MM.1S (cell line): ENCODE measurements at regions not wholly inside any gene's neighbourhood (a gene's known extent, or its start where the extent isn't known, plus 50 kb on each side); places are given as distances from the start of the nearest gene placed in this dataset.

ENCODE experiments used
- DNase-seq: peaks from one replicate; pipeline ENCODE4 v3.0.0-alpha.2; 2015
- H2AFZ ChIP-seq: fragments of 300-600 bp; sonication (generic); 2 replicates; pipeline ENCODE4 v1.6.0; 2016; ENCODE audit warnings: antibody characterized with exemption, low read length
- H3F3A ChIP-seq: fragments of 300-600 bp; sonication (generic); 2 replicates; pipeline ENCODE4 v1.6.1; 2016; ENCODE audit warnings: mild to moderate bottlenecking, antibody characterized with exemption, low read length, moderate library complexity, mixed read lengths; ENCODE audit not compliant: insufficient read depth
- H3K27ac ChIP-seq: fragments of 300-600 bp; sonication (generic); 2 replicates; pipeline ENCODE4 v1.5.1; 2016; ENCODE audit warnings: mild to moderate bottlenecking, low read length
- H3K27me3 ChIP-seq: fragments of 300-600 bp; sonication (generic); replicated peaks from 2 replicates; pipeline ENCODE4 v1.6.0; 2016; ENCODE audit warnings: low read length; ENCODE audit not compliant: insufficient read depth
- H3K36me3 ChIP-seq: fragments of 300-600 bp; sonication (generic); replicated peaks from 2 replicates; pipeline ENCODE4 v1.6.1; 2016; ENCODE audit warnings: mild to moderate bottlenecking, low read length, mixed read lengths; ENCODE audit not compliant: insufficient read depth
- H3K4me1 ChIP-seq: fragments of 300-600 bp; sonication (generic); 2 replicates; pipeline ENCODE4 v1.6.1; 2016; ENCODE audit warnings: low read length, mixed read lengths
- H3K4me2 ChIP-seq: fragments of 300-600 bp; sonication (generic); 2 replicates; pipeline ENCODE4 v1.6.0; 2016; ENCODE audit warnings: low read depth, low read length
- H3K4me3 ChIP-seq: fragments of 300-600 bp; sonication (generic); 2 replicates; pipeline ENCODE4 v1.5.1; 2016; ENCODE audit warnings: low read length, mixed read lengths
- H3K79me2 ChIP-seq: fragments of 300-600 bp; sonication (generic); 2 replicates; pipeline ENCODE4 v1.6.1; 2016; ENCODE audit warnings: mixed run types, low read length, mixed read lengths
- H3K9ac ChIP-seq: fragments of 300-600 bp; sonication (generic); 2 replicates; pipeline ENCODE4 v1.6.1; 2016; ENCODE audit warnings: low read length, mixed read lengths
- H3K9me2 ChIP-seq: fragments of 300-600 bp; sonication (generic); replicated peaks from 2 replicates; pipeline ENCODE4 v1.6.1; 2016; ENCODE audit warnings: mild to moderate bottlenecking, low read length, mixed read lengths; ENCODE audit not compliant: insufficient read depth
- H3K9me3 ChIP-seq: fragments of 300-600 bp; sonication (generic); replicated peaks from 2 replicates; pipeline ENCODE4 v1.6.1; 2016; ENCODE audit warnings: mild to moderate bottlenecking, low read length, mixed read lengths; ENCODE audit not compliant: insufficient read depth
- H4K20me1 ChIP-seq: fragments of 300-600 bp; sonication (generic); 2 replicates; pipeline ENCODE4 v1.6.1; 2016; ENCODE audit warnings: mild to moderate bottlenecking, low read length, moderate library complexity, mixed read lengths; ENCODE audit not compliant: insufficient read depth
- EZH2 ChIP-seq: fragments of 300-600 bp; sonication (generic); optimal IDR thresholded peaks from 2 replicates; pipeline ENCODE3; 2017; ENCODE audit warnings: low read depth, mild to moderate bottlenecking, antibody characterized with exemption, low read length, mixed read lengths
- EZH2phosphoT487 ChIP-seq: fragments of 300-600 bp; sonication (generic); IDR thresholded peaks from 2 replicates; pipeline ENCODE4 v1.6.1; 2018; ENCODE audit warnings: antibody characterized with exemption, low read length
- TF ChIP-seq, protein P1 (sequence below): fragments of 300-600 bp; sonication (generic); IDR thresholded peaks from 2 replicates; pipeline ENCODE4 v1.5.1; 2016; ENCODE audit warnings: antibody characterized with exemption, low read length, mixed read lengths

DNA sequence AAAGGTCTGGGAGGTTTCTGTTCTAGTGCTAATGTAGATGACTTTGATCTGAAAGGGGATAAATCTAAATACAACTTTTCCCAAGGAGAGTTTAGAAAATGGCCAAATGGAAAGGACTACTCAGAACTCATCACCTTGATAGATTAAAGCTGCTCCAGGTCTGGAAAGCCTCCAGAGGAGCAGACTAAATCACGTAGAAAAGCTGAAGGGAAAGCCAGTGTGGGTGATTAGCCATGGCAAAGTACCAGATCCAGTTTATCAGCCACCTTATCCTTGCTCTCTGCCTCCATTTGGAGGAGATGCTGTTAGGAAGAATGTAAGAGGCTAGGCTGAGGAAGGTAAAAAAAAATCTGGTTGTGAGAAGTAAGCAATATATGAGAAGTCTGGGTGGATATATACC is 120.7 kb upstream of the RAI14 start:
- no peak overlapping the region for H2AFZ ChIP-seq
- TF ChIP-seq, protein P1, sequence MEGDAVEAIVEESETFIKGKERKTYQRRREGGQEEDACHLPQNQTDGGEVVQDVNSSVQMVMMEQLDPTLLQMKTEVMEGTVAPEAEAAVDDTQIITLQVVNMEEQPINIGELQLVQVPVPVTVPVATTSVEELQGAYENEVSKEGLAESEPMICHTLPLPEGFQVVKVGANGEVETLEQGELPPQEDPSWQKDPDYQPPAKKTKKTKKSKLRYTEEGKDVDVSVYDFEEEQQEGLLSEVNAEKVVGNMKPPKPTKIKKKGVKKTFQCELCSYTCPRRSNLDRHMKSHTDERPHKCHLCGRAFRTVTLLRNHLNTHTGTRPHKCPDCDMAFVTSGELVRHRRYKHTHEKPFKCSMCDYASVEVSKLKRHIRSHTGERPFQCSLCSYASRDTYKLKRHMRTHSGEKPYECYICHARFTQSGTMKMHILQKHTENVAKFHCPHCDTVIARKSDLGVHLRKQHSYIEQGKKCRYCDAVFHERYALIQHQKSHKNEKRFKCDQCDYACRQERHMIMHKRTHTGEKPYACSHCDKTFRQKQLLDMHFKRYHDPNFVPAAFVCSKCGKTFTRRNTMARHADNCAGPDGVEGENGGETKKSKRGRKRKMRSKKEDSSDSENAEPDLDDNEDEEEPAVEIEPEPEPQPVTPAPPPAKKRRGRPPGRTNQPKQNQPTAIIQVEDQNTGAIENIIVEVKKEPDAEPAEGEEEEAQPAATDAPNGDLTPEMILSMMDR = no peak
- TF ChIP-seq EZH2phosphoT487 (no peak), EZH2 (no peak)
- H3K79me2 ChIP-seq = no peaks in the 10 kb centered on the region
- no peaks in the 10 kb centered on the region for H3K9me2 ChIP-seq
- H3K9me3 ChIP-seq = no peaks in the 10 kb centered on the region
- no peaks in the 10 kb centered on the region for H4K20me1 ChIP-seq
- no peak overlapping the region for H3K4me3 ChIP-seq
- peaks cover 21% of the 10 kb centered on the region for H3K4me1 ChIP-seq
- DNase-seq = no peak
- peaks cover 18% of the 10 kb centered on the region for H3F3A ChIP-seq
- no peak overlapping the region for H3K4me2 ChIP-seq
- no peak overlapping the region for H3K27ac ChIP-seq
- no peaks in the 10 kb centered on the region for H3K27me3 ChIP-seq
- no peaks in the 10 kb centered on the region for H3K36me3 ChIP-seq
- no peak overlapping the region for H3K9ac ChIP-seq

GRCh38 chr5:34535944-34536623 is 120.0 kb upstream of the RAI14 start:
- no peak for DNase-seq
- no peak overlapping the region for H2AFZ ChIP-seq
- H3K4me2 ChIP-seq = no peak overlapping the region
- no peaks in the 10 kb centered on the region for H3K9me3 ChIP-seq
- no peaks in the 10 kb centered on the region for H3K27me3 ChIP-seq
- TF ChIP-seq, protein P1 = no peak
- TF ChIP-seq EZH2phosphoT487 (no peak), EZH2 (no peak)
- peaks cover 18% of the 10 kb centered on the region for H3F3A ChIP-seq
- no peaks in the 10 kb centered on the region for H3K36me3 ChIP-seq
- H3K27ac ChIP-seq = no peak overlapping the region
- no peak overlapping the region for H3K4me3 ChIP-seq
- no peaks in the 10 kb centered on the region for H3K79me2 ChIP-seq
- H3K9ac ChIP-seq = no peak overlapping the region
- no peaks in the 10 kb centered on the region for H4K20me1 ChIP-seq
- no peaks in the 10 kb centered on the region for H3K9me2 ChIP-seq
- peaks cover 21% of the 10 kb centered on the region for H3K4me1 ChIP-seq

- no peak overlapping the region for H3K4me3 ChIP-seq
- H3K9me3 ChIP-seq = no peaks in the 10 kb centered on the region
- no peaks in the 10 kb centered on the region for H4K20me1 ChIP-seq
- no peaks in the 10 kb centered on the region for H3K36me3 ChIP-seq
- TF ChIP-seq, protein P1 = no peak
- H3K27ac ChIP-seq = no peak overlapping the region
- H3K27me3 ChIP-seq = no peaks in the 10 kb centered on the region
- peaks cover 21% of the 10 kb centered on the region for H3K4me1 ChIP-seq
- H3K9me2 ChIP-seq = no peaks in the 10 kb centered on the region
- no peaks in the 10 kb centered on the region for H3K79me2 ChIP-seq
- H3K4me2 ChIP-seq = no peak overlapping the region
- no peak overlapping the region for H2AFZ ChIP-seq
- no peak for DNase-seq
- H3F3A ChIP-seq = peaks cover 18% of the 10 kb centered on the region
- no peak overlapping the region for H3K9ac ChIP-seq
Measured at GRCh38 chr5:34536699-34537098, 119.4 kb upstream of the RAI14 start.
